ENCODE measurements at regions not wholly inside any gene's neighbourhood (a gene's known extent, or its start where the extent isn't known, plus 50 kb on each side); places are given as distances from the start of the nearest gene placed in this dataset.

DNA sequence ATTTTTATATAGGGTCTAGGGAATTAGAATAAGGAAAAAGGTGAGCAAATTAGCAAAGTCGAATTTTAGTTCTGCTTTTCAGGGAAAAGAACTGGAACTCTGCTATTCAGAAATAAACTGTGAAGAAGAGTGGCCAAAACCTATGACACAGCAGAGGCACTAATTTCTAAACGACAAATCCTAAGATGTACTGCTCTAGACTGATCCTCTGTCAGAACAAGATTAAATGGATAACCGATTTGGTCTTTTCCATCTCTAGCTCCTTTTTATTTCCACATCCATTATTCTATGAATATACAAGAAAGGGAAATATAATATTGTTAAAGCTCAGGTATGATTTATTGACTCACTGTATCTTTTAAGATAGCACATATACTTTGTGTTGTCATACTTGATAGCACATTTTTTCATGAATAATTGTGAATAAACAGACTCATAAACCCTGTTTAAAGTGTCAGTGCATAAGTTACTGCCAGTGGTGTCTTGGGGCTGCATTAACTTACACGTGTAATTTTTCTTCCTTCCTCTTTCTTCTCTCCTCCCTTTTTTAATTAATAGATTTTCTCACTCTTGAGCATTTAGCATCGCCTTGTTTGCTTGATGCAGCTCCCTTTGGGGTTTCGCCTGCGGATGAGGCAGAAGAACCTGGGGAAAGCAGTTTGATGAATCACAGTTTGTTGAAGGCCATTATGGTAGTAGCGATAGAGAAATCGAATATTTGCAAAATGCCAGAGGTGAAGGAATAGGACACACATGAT is 496.6 kb downstream of the ADGRL2 start:
- Histone ChIP-seq H3K4me1 (no peaks in the 10 kb centered on the region), H3K27ac (no peak overlapping the region), H3K27me3 (no peaks in the 10 kb centered on the region), H3K36me3 (no peaks in the 10 kb centered on the region), H3K4me3 (no peak overlapping the region), H3K9me3 (no peaks in the 10 kb centered on the region)
- WGBS, 2 donors (ENCODE audit: low coverage in 1 of 2): 71 to 75% methylated on average over 6 to 9 of the region's 9 CpGs
- DNase-seq: no peak
- intact Hi-C loops (cut with DNase I; ENCODE audit: low total_unique reads): no loop called here
- in situ Hi-C loops (cut with MboI; ENCODE audit: low pct_ligation_motif_present in 1 of 4, low pct_unique_long_range_greater_than_20kb in 1 of 4, low sequenced_read_pairs in 3 of 4): no loop called here
- TF ChIP-seq, protein P1, sequence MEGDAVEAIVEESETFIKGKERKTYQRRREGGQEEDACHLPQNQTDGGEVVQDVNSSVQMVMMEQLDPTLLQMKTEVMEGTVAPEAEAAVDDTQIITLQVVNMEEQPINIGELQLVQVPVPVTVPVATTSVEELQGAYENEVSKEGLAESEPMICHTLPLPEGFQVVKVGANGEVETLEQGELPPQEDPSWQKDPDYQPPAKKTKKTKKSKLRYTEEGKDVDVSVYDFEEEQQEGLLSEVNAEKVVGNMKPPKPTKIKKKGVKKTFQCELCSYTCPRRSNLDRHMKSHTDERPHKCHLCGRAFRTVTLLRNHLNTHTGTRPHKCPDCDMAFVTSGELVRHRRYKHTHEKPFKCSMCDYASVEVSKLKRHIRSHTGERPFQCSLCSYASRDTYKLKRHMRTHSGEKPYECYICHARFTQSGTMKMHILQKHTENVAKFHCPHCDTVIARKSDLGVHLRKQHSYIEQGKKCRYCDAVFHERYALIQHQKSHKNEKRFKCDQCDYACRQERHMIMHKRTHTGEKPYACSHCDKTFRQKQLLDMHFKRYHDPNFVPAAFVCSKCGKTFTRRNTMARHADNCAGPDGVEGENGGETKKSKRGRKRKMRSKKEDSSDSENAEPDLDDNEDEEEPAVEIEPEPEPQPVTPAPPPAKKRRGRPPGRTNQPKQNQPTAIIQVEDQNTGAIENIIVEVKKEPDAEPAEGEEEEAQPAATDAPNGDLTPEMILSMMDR (IDR thresholded peaks at IDR 0.05): no peak

GRCh38 chr1:82287556-82287955 is 486.8 kb downstream of the ADGRL2 start:
- intact Hi-C loops (cut with DNase I; ENCODE audit: low total_unique reads): no loop called here
- H3K9me3 ChIP-seq: no peaks in the 10 kb centered on the region

GRCh38 chr1:82284213-82284612 is 483.5 kb downstream of the ADGRL2 start:
- in situ Hi-C loops (cut with MboI; ENCODE audit: low pct_ligation_motif_present in 1 of 4, low pct_unique_long_range_greater_than_20kb in 1 of 4, low sequenced_read_pairs in 3 of 4): no loop called here
- 54 to 100% methylated on average over 1 of the region's 1 CpG for WGBS, 2 donors (ENCODE audit: low coverage in 1 of 2)
- intact Hi-C loops (cut with DNase I; ENCODE audit: low total_unique reads): no loop called here
- H3K27ac ChIP-seq: no peak overlapping the region
- H3K4me1 ChIP-seq: no peaks in the 10 kb centered on the region
- TF ChIP-seq, protein P1 (IDR thresholded peaks at IDR 0.05): no peak
- DNase-seq: no peak
- no peaks in the 10 kb centered on the region for H3K36me3 ChIP-seq
- H3K4me3 ChIP-seq: no peak overlapping the region
- H3K9me3 ChIP-seq: no peaks in the 10 kb centered on the region
- no peaks in the 10 kb centered on the region for H3K27me3 ChIP-seq

More at GRCh38 chr1:82287556-82287955, 486.8 kb downstream of the ADGRL2 start:
- H3K36me3 ChIP-seq: no peaks in the 10 kb centered on the region
- 83 to 86% methylated on average over 3 of the region's 3 CpGs for WGBS, 2 donors (ENCODE audit: low coverage in 1 of 2)
- no peaks in the 10 kb centered on the region for H3K4me1 ChIP-seq
- no peak overlapping the region for H3K27ac ChIP-seq
- in situ Hi-C loops (cut with MboI; ENCODE audit: low pct_ligation_motif_present in 1 of 4, low pct_unique_long_range_greater_than_20kb in 1 of 4, low sequenced_read_pairs in 3 of 4): no loop called here
- no peak overlapping the region for H3K4me3 ChIP-seq
- TF ChIP-seq POLR2A (IDR thresholded peaks at IDR 0.05): no peak
- TF ChIP-seq, protein P1 (IDR thresholded peaks at IDR 0.05): no peak
- TF ChIP-seq EP300 (IDR thresholded peaks at IDR 0.05; ENCODE audit: low read depth): no peak
- no peak for TF ChIP-seq POLR2AphosphoS5 (IDR thresholded peaks at IDR 0.05)
- H3K27me3 ChIP-seq: no peaks in the 10 kb centered on the region
- DNase-seq: no peak

GRCh38 chr1:82279241-82279640 is 478.5 kb downstream of the ADGRL2 start:
- Histone ChIP-seq H3K4me1 (no peaks in the 10 kb centered on the region), H3K4me3 (no peak overlapping the region), H3K27ac (no peak overlapping the region), H3K36me3 (no peaks in the 10 kb centered on the region), H3K9me3 (no peaks in the 10 kb centered on the region), H3K27me3 (no peaks in the 10 kb centered on the region)
- TF ChIP-seq POLR2AphosphoS5 (IDR thresholded peaks at IDR 0.05): no peak
- TF ChIP-seq POLR2A (IDR thresholded peaks at IDR 0.05): no peak
- TF ChIP-seq, protein P1 (IDR thresholded peaks at IDR 0.05): no peak
- TF ChIP-seq EP300 (IDR thresholded peaks at IDR 0.05; ENCODE audit: low read depth): no peak
- in situ Hi-C loops (cut with MboI; ENCODE audit: low pct_ligation_motif_present in 1 of 4, low pct_unique_long_range_greater_than_20kb in 1 of 4, low sequenced_read_pairs in 3 of 4) (no loop called here), intact Hi-C loops (cut with DNase I; ENCODE audit: low total_unique reads) (no loop called here)
- DNase-seq: no peak
- WGBS, 2 donors (ENCODE audit: low coverage in 1 of 2): 53 to 72% methylated on average over 4 to 6 of the region's 6 CpGs
